ENCODE measurements at regions not wholly inside any gene's neighbourhood (a gene's known extent, or its start where the extent isn't known, plus 50 kb on each side); places are given as distances from the start of the nearest gene placed in this dataset.

DNA sequence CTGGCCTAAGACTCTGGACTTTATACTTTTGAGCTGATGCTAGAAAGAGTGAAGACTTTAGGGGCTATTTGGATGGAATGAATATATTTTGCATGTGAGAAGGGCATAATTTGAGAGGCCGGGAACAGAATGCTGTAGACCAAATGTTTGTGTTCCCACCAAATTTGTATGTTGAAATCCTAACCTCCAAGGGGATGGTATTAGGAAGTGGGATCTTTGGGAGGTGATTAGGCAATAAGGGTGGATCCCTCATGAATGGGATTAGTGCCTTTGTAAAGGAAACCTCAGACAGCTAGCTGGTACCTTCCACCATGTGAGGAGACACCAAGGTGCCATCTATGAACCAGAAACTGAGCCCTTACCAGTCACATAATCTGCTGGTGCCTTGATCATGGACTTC is 165.1 kb upstream of the S1PR3 start:
- Histone ChIP-seq H3K23ac (ENCODE audit: insufficient read length, low read depth, low read length) (no peak overlapping the region), H3K23me2 (ENCODE audit: insufficient read length, low read depth, low read length, poor library complexity, severe bottlenecking) (no peaks in the 10 kb centered on the region), H3K4ac (ENCODE audit: low read depth, low read length) (no peak overlapping the region), H3K27ac (ENCODE audit: insufficient read length, low read depth, low read length) (no peak overlapping the region), H2BK5ac (ENCODE audit: insufficient read length, low read length) (no peak overlapping the region), H2BK15ac (ENCODE audit: low read depth, low read length) (no peak overlapping the region), H3K56ac (ENCODE audit: insufficient read length, low read depth, low read length) (no peak overlapping the region), H4K91ac (ENCODE audit: insufficient read length, low read depth, low read length) (no peak overlapping the region), H4K8ac (replicated peaks; ENCODE audit: insufficient read length, low read depth, low read length) (no peak overlapping the region), H2AFZ (ENCODE audit: low read length) (no peak overlapping the region), H2AK5ac (ENCODE audit: insufficient read length, low read length) (no peak overlapping the region), H3K4me1 (ENCODE audit: insufficient read depth, low read length) (no peaks in the 10 kb centered on the region), H2BK20ac (ENCODE audit: low read depth, low read length, poor library complexity, severe bottlenecking) (no peak overlapping the region), H3K4me2 (ENCODE audit: insufficient read depth, insufficient read length, low read length) (no peak overlapping the region), H2BK120ac (ENCODE audit: low read depth, low read length, poor library complexity, severe bottlenecking) (no peak overlapping the region), H3K9ac (ENCODE audit: extremely low read depth, insufficient read length, low read length) (no peak overlapping the region), H4K20me1 (ENCODE audit: control insufficient read depth, insufficient read depth, insufficient read length) (no peaks in the 10 kb centered on the region), H3K14ac (ENCODE audit: insufficient read depth, low read length) (no peak overlapping the region), H3K9me3 (ENCODE audit: control insufficient read depth, low read depth, low read length) (no peaks in the 10 kb centered on the region), H3K79me2 (ENCODE audit: insufficient read depth, low read length) (no peaks in the 10 kb centered on the region), H3K18ac (ENCODE audit: insufficient read length, low read depth, low read length) (no peak overlapping the region), H2BK12ac (ENCODE audit: insufficient read length, low read depth, low read length) (no peak overlapping the region), H3K79me1 (ENCODE audit: insufficient read depth, low read depth, low read length, poor library complexity, severe bottlenecking) (no peaks in the 10 kb centered on the region), H3T11ph (ENCODE audit: low read length) (no peak overlapping the region), H4K5ac (ENCODE audit: insufficient read length, low read depth, low read length) (no peak overlapping the region), H3K27me3 (ENCODE audit: insufficient read depth, low read length) (no peaks in the 10 kb centered on the region)
- no peak for DNase-seq
- Mint-ChIP-seq H3K27ac (no peak overlapping the region), H3K27me3 (ENCODE audit: low read depth) (peaks cover 7% of the 10 kb centered on the region; the same call in 1 of the 2 replicates), H3K4me1 (peaks cover 2 to 4% of the 10 kb centered on the region in 2 experiments; a peak in 3 of 4 replicates), H3K9me3 (peaks cover 4 to 5% of the 10 kb centered on the region in 2 experiments; a peak in 1 of 5 replicates), H3K4me3 (no peak overlapping the region), H3K36me3 (ENCODE audit: insufficient read depth in 1 of 3, low read depth in 3 of 3) (peaks cover 0 to 1% (median 0%) of the 10 kb centered on the region in 3 experiments; a peak in 2 of 7 replicates)
- TF ChIP-seq, protein P1, sequence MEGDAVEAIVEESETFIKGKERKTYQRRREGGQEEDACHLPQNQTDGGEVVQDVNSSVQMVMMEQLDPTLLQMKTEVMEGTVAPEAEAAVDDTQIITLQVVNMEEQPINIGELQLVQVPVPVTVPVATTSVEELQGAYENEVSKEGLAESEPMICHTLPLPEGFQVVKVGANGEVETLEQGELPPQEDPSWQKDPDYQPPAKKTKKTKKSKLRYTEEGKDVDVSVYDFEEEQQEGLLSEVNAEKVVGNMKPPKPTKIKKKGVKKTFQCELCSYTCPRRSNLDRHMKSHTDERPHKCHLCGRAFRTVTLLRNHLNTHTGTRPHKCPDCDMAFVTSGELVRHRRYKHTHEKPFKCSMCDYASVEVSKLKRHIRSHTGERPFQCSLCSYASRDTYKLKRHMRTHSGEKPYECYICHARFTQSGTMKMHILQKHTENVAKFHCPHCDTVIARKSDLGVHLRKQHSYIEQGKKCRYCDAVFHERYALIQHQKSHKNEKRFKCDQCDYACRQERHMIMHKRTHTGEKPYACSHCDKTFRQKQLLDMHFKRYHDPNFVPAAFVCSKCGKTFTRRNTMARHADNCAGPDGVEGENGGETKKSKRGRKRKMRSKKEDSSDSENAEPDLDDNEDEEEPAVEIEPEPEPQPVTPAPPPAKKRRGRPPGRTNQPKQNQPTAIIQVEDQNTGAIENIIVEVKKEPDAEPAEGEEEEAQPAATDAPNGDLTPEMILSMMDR (conservative IDR thresholded peaks at IDR 0.05), result no peak
- WGBS (ENCODE audit: extremely low coverage, insufficient read length, low lambda C conversion rate), result no CpG with 5 or more reads among the region's 1 CpG

Data from H9 (cell line).